KMS-11 (cell line): ENCODE measurements at regions not wholly inside any gene's neighbourhood (a gene's known extent, or its start where the extent isn't known, plus 50 kb on each side); places are given as distances from the start of the nearest gene placed in this dataset.

Experiments used
- H2AFZ ChIP-seq: fragments of 200-600 bp; sonication (generic); 2 replicates; pipeline ENCODE4 v1.6.1; 2016; ENCODE audit warnings: antibody characterized with exemption, mixed run types, low read depth
- H3K27ac ChIP-seq: fragments of 200-600 bp; sonication (generic); 2 replicates; pipeline ENCODE4 v1.6.1; 2016; ENCODE audit warnings: mild to moderate bottlenecking, mixed run types
- H3K27me3 ChIP-seq: fragments of 200-600 bp; sonication (generic); 2 replicates; pipeline ENCODE4 v1.6.1; 2017; ENCODE audit warnings: mild to moderate bottlenecking, low read depth, mixed run types, moderate library complexity; ENCODE audit not compliant: insufficient read depth
- H3K36me3 ChIP-seq: fragments of 200-600 bp; sonication (generic); 2 replicates; pipeline ENCODE4 v1.6.1; 2017; ENCODE audit warnings: mild to moderate bottlenecking, mixed run types; ENCODE audit not compliant: insufficient read depth
- H3K4me1 ChIP-seq: fragments of 200-600 bp; sonication (generic); 2 replicates; pipeline ENCODE4 v1.6.1; 2016; ENCODE audit warnings: mild to moderate bottlenecking, low read depth, mixed run types; ENCODE audit not compliant: poor library complexity, severe bottlenecking
- H3K4me2 ChIP-seq: fragments of 200-600 bp; sonication (generic); 2 replicates; pipeline ENCODE4 v1.7.0; 2016; ENCODE audit warnings: mild to moderate bottlenecking, mixed run types
- H3K4me3 ChIP-seq: fragments of 200-600 bp; sonication (generic); IDR thresholded peaks from 2 replicates; pipeline ENCODE4 v1.6.1; 2017; ENCODE audit warnings: low read depth, low read length, mixed read lengths; ENCODE audit not compliant: insufficient read depth
- H3K79me2 ChIP-seq: fragments of 200-600 bp; sonication (generic); 2 replicates; pipeline ENCODE4 v1.6.1; 2016; ENCODE audit warnings: low read depth, mixed run types; ENCODE audit not compliant: insufficient read depth
- H3K9ac ChIP-seq: fragments of 200-600 bp; sonication (generic); 2 replicates; pipeline ENCODE4 v1.6.1; 2016; ENCODE audit warnings: mild to moderate bottlenecking, mixed run types
- H4K20me1 ChIP-seq: fragments of 200-600 bp; sonication (generic); 2 replicates; pipeline ENCODE4 v1.6.1; 2016; ENCODE audit warnings: mild to moderate bottlenecking, mixed run types; ENCODE audit not compliant: insufficient read depth
- TF ChIP-seq, protein P1 (sequence below): fragments of 200-600 bp; sonication (generic); conservative IDR thresholded peaks from 2 replicates; pipeline ENCODE4 v1.6.1; 2017; ENCODE audit warnings: low read depth, mild to moderate bottlenecking, antibody characterized with exemption, low read length, moderate library complexity, mixed read lengths

DNA sequence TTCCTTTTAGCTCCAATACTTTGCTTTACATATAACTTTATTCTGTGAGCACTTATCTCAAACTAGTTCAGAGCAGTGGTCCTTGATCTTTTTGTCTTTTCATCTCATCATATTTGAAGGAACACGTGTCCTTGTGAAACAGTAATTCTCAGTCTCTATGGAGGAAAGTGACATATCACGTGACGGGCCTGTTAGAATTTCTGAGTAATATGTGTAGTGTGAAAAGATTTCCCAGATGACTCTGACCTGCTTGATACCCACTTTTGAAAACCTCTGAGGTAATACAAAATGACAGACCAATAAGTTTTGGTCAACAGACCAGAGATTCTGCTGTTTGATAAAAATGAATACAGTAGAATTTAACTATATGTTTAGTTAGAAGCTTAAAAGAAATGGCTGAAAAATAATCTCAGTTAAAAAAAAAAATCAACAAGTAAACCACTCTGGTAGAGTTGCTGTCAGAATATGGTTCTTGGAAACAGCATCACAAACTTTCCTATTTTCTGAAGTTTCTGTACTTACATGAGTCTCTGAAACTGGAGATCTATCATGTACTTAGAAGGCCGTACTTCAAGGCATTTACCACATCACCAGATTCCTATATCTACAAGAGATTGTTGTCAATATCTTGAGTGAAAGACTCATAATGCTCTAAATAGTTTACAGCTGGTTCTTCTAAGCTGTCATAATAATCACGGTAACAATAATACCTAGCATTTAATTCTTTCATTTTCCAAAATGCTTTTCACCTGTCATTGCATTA, 590.2 kb upstream of the TBL1XR1 start:
- no peak overlapping the region for H3K9ac ChIP-seq
- TF ChIP-seq, protein P1, sequence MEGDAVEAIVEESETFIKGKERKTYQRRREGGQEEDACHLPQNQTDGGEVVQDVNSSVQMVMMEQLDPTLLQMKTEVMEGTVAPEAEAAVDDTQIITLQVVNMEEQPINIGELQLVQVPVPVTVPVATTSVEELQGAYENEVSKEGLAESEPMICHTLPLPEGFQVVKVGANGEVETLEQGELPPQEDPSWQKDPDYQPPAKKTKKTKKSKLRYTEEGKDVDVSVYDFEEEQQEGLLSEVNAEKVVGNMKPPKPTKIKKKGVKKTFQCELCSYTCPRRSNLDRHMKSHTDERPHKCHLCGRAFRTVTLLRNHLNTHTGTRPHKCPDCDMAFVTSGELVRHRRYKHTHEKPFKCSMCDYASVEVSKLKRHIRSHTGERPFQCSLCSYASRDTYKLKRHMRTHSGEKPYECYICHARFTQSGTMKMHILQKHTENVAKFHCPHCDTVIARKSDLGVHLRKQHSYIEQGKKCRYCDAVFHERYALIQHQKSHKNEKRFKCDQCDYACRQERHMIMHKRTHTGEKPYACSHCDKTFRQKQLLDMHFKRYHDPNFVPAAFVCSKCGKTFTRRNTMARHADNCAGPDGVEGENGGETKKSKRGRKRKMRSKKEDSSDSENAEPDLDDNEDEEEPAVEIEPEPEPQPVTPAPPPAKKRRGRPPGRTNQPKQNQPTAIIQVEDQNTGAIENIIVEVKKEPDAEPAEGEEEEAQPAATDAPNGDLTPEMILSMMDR = no peak
- H3K79me2 ChIP-seq = no peaks in the 10 kb centered on the region
- H4K20me1 ChIP-seq = no peaks in the 10 kb centered on the region
- H3K4me3 ChIP-seq = no peak overlapping the region
- no peak overlapping the region for H2AFZ ChIP-seq
- no peaks in the 10 kb centered on the region for H3K36me3 ChIP-seq
- no peak overlapping the region for H3K27ac ChIP-seq
- no peak overlapping the region for H3K4me2 ChIP-seq
- H3K4me1 ChIP-seq = no peaks in the 10 kb centered on the region
- H3K27me3 ChIP-seq = no peaks in the 10 kb centered on the region

DNA sequence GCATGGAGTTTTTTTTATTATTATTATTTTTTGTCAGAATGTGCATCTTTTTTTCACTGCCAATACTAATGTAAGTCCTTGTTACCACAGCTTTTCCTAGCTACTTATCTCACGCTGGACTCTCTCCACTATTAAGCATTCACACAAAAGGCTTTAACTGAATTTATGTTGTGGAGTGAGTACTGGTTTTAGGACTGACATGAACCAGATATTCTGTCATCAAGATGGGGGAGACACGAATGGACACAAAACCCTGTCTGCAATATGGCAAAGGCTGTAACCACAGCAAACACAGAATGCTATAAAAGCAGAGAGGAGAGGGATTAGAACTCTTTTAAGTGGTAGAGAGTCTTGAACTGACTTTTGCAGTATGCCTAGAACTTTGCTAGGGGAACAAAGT, 592.2 kb upstream of the TBL1XR1 start:
- H4K20me1 ChIP-seq = no peaks in the 10 kb centered on the region
- H3K36me3 ChIP-seq = no peaks in the 10 kb centered on the region
- no peaks in the 10 kb centered on the region for H3K4me1 ChIP-seq
- TF ChIP-seq, protein P1 = no peak
- no peak overlapping the region for H2AFZ ChIP-seq
- no peaks in the 10 kb centered on the region for H3K79me2 ChIP-seq
- H3K27ac ChIP-seq = no peak overlapping the region
- H3K4me2 ChIP-seq = no peak overlapping the region
- H3K27me3 ChIP-seq = no peaks in the 10 kb centered on the region
- no peak overlapping the region for H3K9ac ChIP-seq
- no peak overlapping the region for H3K4me3 ChIP-seq

DNA sequence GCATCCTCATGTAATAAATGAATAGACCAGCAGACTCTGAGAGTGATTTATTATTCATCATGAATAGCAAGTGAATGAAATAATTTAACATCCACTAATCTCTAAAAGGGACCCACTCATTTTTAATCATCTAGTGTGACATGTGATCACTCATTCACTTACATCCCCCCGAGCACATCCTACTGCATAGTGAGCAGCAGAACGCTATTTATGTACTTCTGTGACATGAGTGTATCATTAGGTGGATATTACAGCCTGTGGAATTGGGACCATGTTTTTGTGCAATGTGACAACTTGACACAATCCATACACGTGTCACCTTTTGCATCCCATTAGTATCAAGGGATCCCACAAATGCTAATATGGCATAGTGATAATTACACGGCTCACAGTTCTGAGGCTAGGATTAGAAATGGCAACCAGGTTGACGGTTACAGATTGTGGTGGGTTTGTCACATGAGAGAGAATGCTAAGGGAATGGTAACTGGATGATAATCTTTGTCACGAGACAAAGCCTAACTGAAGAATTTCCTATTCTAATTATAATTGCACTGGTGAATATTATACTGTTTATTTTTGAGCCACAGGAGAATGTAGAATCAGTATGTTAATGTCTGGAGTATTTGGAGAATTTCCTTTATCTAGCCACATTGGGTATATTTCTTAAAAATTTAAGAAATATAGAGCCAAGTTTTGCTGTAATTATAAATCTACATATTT, 595.2 kb upstream of the TBL1XR1 start:
- no peaks in the 10 kb centered on the region for H3K4me1 ChIP-seq
- TF ChIP-seq, protein P1 = no peak
- H3K27me3 ChIP-seq = no peaks in the 10 kb centered on the region
- H3K27ac ChIP-seq = no peak overlapping the region
- H3K79me2 ChIP-seq = no peaks in the 10 kb centered on the region
- H3K4me3 ChIP-seq = no peak overlapping the region
- no peak overlapping the region for H2AFZ ChIP-seq
- no peak overlapping the region for H3K4me2 ChIP-seq
- H4K20me1 ChIP-seq = no peaks in the 10 kb centered on the region
- no peaks in the 10 kb centered on the region for H3K36me3 ChIP-seq
- H3K9ac ChIP-seq = no peak overlapping the region

DNA sequence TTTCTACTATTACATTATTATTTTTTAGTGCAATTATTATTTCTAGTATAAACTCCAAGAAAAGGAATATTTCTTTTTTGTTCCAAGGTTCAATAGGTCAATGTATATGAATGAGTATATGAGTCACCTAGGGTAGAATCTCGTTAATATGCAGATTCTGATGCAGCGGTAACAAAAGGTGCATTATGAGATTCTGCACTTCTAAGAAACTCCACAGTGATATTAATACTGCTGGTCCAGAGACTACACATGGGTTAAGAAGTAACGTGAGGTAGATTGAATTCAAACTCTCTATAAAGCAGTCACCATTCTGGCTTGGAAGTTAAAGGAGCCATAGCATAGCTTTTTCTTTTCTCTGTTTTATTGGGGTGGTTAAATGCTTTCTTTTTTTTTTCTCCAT, 596.2 kb upstream of the TBL1XR1 start:
- Histone ChIP-seq H3K27me3 (no peaks in the 10 kb centered on the region), H4K20me1 (no peaks in the 10 kb centered on the region), H3K4me2 (no peak overlapping the region), H2AFZ (no peak overlapping the region), H3K4me1 (no peaks in the 10 kb centered on the region), H3K9ac (no peak overlapping the region), H3K79me2 (no peaks in the 10 kb centered on the region), H3K27ac (no peak overlapping the region), H3K36me3 (no peaks in the 10 kb centered on the region), H3K4me3 (no peak overlapping the region)
- TF ChIP-seq, protein P1 = no peak
